ENCODE measurements at regions not wholly inside any gene's neighbourhood (a gene's known extent, or its start where the extent isn't known, plus 50 kb on each side); places are given as distances from the start of the nearest gene placed in this dataset.

DNA sequence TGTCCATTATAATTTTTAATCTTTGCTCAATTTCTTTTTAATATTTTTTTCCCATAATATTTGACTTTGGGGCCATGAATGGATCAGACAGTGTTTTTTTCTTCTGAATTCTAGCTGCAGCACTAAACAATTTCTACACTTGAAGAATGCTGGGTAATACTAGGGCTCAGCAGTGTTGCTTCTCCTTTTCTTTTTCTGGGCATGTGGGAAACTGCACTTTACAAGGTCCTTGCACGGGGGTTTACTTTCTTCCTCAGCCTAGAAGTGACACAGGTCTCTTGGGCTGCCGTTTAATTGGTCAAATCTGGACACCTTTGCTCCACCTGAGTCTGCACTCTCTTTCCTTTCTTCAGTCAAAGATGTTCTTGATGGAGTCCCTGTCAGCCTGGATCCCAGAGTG is 135.4 kb upstream of the APCDD1 start:
- TF ChIP-seq CTCF (IDR thresholded peaks at IDR 0.05) (no peak), POLR2AphosphoS5 (IDR thresholded peaks at IDR 0.05; ENCODE audit: low read depth, low read length) (no peak)

All from Panc1 (cell line).